ENCODE measurements at regions not wholly inside any gene's neighbourhood (a gene's known extent, or its start where the extent isn't known, plus 50 kb on each side); places are given as distances from the start of the nearest gene placed in this dataset.
"Not testable (repeated sequence)": the region's sequence is repeated elsewhere in the genome, so short reads cannot be mapped to it uniquely, and the experiment has no call there.

DNA sequence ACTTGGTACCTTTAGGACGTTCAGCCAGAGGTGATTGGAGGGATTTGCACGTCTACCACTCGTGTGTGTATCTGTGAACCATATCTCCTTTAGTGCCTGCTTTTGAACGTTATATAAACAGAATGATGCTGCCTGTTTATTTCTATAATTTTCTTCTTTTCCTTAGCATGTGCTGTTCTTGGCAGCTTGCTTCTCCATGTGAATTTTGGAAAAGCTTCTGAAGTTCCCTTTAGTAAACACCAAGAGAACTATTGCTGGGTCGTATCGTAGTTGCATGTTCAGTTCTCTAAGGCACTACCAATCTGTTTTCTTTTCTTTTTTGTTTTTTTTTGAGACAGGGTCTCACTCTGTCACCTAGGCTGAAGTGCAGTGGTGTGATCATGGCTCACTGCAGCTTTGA is 73.8 kb upstream of the FANCC start:
- not testable (repeated sequence) for H3K4me1 Mint-ChIP-seq (ENCODE audit: low read depth); ATAC-seq (replicated peaks in 1 of 2); H3K9me3 Mint-ChIP-seq; H3K27ac Mint-ChIP-seq; H3K4me3 Mint-ChIP-seq; H3K36me3 Mint-ChIP-seq (ENCODE audit: insufficient read depth in 2 of 2); H3K27me3 Mint-ChIP-seq (ENCODE audit: low read depth); DNase-seq

DNA sequence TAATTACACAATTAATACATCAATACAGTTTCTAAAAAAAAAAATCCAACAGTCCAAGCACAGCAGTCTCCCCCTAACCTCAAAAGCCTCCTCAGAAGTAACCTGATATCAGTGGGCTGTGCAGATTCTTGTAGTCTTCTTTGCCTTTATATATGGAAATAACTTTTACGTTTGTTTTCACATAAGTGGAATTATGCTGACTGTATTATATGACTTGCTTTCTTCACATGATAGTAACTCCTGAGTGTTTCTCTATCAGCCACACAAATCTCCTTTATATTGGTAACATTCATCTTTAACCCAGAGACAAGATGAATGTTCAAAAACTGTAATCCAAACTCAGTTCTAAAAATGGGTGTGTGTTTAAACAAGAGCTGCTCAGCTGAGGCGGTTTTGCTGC is 71.9 kb upstream of the FANCC start:
- Mint-ChIP-seq H3K4me3 (no peak overlapping the region), H3K9me3 (no peaks in the 10 kb centered on the region), H3K27me3 (ENCODE audit: low read depth) (no peaks in the 10 kb centered on the region), H3K36me3 (ENCODE audit: insufficient read depth in 2 of 2) (no peaks in the 10 kb centered on the region), H3K4me1 (ENCODE audit: low read depth) (no peaks in the 10 kb centered on the region), H3K27ac (no peak overlapping the region)
- ATAC-seq (replicated peaks in 1 of 2) (no peak), DNase-seq (no peak)

DNA sequence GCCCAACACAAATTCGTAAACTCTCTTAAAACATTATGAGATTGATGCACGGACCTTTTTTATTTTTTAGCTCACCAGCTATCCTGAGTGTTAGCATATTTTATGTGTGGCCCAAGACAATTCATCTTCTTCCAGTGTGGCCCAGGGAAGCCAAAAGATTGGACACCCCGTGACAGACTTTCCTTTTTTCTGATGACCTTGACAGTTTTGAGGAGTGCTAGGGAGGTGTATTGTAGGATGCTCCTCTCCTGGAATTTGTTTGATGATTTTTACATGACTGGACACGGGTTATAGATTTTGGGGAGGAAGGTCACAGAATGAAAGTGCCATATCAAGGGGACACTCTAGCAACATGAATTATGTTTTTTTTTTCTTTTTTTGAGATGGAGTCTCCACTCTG is 69.3 kb upstream of the FANCC start:
- H3K4me3 Mint-ChIP-seq = no peak overlapping the region
- no peaks in the 10 kb centered on the region for H3K4me1 Mint-ChIP-seq (ENCODE audit: low read depth)
- no peaks in the 10 kb centered on the region for H3K36me3 Mint-ChIP-seq (ENCODE audit: insufficient read depth in 2 of 2)
- no peak overlapping the region for H3K27ac Mint-ChIP-seq
- H3K9me3 Mint-ChIP-seq = no peaks in the 10 kb centered on the region
- peaks cover 9% of the 10 kb centered on the region for H3K27me3 Mint-ChIP-seq (ENCODE audit: low read depth)
- ATAC-seq (replicated peaks in 1 of 2) (no peak), DNase-seq (no peak)

DNA sequence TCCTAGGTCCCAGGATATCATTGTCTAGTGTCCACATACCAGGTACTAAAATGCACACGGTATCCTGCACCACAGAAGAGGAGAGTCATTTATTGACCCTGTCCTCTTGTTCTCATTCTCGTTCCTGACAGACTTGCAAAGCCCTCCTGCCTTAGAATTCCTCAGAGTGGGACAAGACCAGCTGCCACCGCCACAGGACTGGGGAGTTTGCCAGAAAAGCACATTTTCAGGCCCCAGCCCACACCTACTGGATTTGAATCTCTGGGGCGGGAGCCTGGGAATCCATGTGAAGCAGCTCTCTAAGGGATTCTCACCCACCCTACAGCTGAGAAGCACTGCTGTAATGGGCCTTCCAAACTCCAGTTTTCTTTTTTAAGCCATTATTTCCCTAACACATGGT is 68.0 kb upstream of the FANCC start:
- no peaks in the 10 kb centered on the region for H3K9me3 Mint-ChIP-seq
- H3K4me3 Mint-ChIP-seq = no peak overlapping the region
- H3K27me3 Mint-ChIP-seq (ENCODE audit: low read depth) = peaks cover 18% of the 10 kb centered on the region
- no peaks in the 10 kb centered on the region for H3K36me3 Mint-ChIP-seq (ENCODE audit: insufficient read depth in 2 of 2)
- H3K4me1 Mint-ChIP-seq (ENCODE audit: low read depth) = no peaks in the 10 kb centered on the region
- DNase-seq = no peak
- no peak overlapping the region for H3K27ac Mint-ChIP-seq
- ATAC-seq (replicated peaks in 1 of 2) = no peak

DNA sequence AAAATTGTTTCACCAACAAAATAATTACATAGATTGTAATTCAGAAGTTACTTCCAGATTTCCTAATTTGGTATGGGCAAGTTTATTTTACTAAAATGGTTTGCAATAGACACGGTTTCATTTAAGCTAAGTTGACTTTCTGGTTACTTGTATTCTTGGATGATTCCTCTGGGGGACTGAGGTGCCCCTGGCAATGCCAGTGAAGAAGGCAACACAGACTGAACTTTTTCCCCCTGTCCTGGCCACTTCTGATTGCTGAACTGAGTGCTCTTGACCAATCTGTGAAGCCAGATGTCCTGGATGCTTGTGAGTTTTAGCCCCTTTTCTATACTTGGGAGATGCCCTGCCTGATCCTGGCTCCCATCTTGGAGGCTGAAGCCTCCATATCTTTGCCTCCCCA is 66.3 kb upstream of the FANCC start:
- Mint-ChIP-seq H3K36me3 (ENCODE audit: insufficient read depth in 2 of 2) (no peaks in the 10 kb centered on the region), H3K4me3 (no peak overlapping the region), H3K4me1 (ENCODE audit: low read depth) (no peaks in the 10 kb centered on the region), H3K27me3 (ENCODE audit: low read depth) (peaks cover 18% of the 10 kb centered on the region), H3K27ac (no peak overlapping the region), H3K9me3 (no peaks in the 10 kb centered on the region)
- ATAC-seq (replicated peaks in 1 of 2) (no peak), DNase-seq (no peak)

DNA sequence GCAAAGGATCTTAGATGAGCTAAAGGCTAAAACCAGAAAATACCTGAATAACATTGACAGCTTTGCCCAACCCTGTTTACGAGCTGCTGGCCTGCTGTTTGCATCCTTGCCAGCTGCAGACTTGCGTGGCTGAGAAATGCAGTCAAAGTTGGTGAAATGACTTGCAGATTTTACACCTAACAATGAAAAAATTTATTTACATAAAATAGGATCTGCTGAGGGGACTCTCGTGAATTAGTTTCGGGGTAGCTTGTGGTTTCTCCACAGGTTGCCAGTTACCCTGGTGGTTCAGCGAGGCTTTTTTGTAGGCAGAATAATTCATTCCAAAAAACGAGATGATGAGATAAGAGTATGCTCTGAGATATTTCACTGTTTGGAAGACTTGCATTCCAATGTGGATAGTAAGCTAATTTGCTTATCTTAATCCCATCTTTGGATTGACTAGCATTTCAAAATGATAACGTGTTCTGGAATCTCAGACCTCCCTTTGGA is 65.7 kb upstream of the FANCC start:
- ATAC-seq (replicated peaks in 1 of 2) (no peak), DNase-seq (no peak)
- Mint-ChIP-seq H3K27me3 (ENCODE audit: low read depth) (peaks cover 22% of the 10 kb centered on the region), H3K9me3 (no peaks in the 10 kb centered on the region), H3K4me3 (no peak overlapping the region), H3K36me3 (ENCODE audit: insufficient read depth in 2 of 2) (no peaks in the 10 kb centered on the region), H3K4me1 (ENCODE audit: low read depth) (no peaks in the 10 kb centered on the region), H3K27ac (no peak overlapping the region)

DNA sequence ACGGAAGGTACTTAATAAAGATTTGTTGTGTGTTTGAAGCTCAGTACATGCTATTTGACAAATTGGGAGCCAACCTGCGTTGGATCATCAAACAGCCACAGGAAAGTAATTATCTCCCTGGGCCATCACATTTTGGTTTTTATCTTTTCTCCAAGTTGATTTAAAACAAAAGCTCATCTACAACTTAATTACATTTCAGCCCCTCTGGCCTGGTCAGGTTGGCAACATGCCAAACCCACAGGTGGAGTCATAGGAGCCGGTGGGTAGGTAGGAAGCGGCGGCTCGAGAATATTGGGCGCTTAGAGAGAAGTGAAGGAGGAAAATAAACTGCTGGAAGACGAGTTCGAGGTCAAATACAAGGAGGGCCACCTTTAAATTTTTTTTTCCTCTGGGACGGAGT is 64.9 kb upstream of the FANCC start:
- ATAC-seq (replicated peaks in 1 of 2) = no peak

DNA sequence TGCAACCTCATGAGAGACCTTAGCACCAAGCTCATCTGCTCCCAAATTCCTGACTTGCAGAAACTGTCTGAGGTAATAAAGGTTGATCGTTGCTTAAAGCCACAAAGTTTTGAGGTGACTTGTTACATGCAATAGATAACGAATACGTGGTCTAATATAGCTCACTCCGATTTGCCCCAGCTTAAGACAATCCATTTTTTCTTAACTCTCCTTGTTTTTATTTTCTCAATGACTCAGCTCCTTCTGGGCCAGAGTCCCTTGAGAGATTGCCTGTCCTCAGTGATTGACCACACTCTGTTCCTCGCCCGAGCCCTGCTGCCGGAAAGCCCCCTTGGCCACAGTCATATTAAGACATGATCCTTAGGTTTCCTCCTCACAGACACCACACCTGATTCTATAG is 63.7 kb upstream of the FANCC start:
- Mint-ChIP-seq H3K4me1 (ENCODE audit: low read depth) (no peaks in the 10 kb centered on the region), H3K4me3 (no peak overlapping the region), H3K27ac (no peak overlapping the region), H3K27me3 (ENCODE audit: low read depth) (peaks cover 41% of the 10 kb centered on the region), H3K36me3 (ENCODE audit: insufficient read depth in 2 of 2) (no peaks in the 10 kb centered on the region), H3K9me3 (no peaks in the 10 kb centered on the region)
- DNase-seq = no peak
- no peak for ATAC-seq (replicated peaks in 1 of 2)

More for the DNA sequence above, 64.9 kb upstream of the FANCC start:
- no peak overlapping the region for H3K27ac Mint-ChIP-seq
- H3K9me3 Mint-ChIP-seq = no peaks in the 10 kb centered on the region
- no peak for DNase-seq
- no peak overlapping the region for H3K4me3 Mint-ChIP-seq
- peaks cover 30% of the 10 kb centered on the region for H3K27me3 Mint-ChIP-seq (ENCODE audit: low read depth)
- no peaks in the 10 kb centered on the region for H3K36me3 Mint-ChIP-seq (ENCODE audit: insufficient read depth in 2 of 2)
- H3K4me1 Mint-ChIP-seq (ENCODE audit: low read depth) = no peaks in the 10 kb centered on the region

DNA sequence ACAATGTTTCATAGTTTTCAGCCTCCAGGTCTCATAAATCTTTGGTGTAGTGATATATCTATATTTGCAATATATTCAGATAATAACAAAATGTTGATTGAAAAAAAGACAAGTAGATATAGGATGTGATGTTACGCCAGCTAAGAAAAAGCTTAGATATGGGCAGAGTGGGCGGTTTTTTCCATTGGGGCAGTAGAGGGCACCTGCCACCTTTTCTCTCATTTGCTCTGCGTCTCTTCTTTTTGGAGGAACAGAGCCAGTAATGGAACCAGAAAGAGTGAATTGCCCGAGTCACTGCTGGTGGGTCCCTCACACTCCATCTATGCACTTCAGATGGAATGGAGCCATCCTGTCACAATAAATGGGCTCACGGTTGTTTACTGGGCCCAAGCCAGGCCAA is 62.1 kb upstream of the FANCC start:
- Mint-ChIP-seq H3K4me1 (ENCODE audit: low read depth) (no peaks in the 10 kb centered on the region), H3K27ac (no peak overlapping the region), H3K4me3 (no peak overlapping the region), H3K27me3 (ENCODE audit: low read depth) (peaks cover 46% of the 10 kb centered on the region), H3K36me3 (ENCODE audit: insufficient read depth in 2 of 2) (no peaks in the 10 kb centered on the region), H3K9me3 (no peaks in the 10 kb centered on the region)
- no peak for ATAC-seq (replicated peaks in 1 of 2)
- peak in 1 of 2 donors; percentile 14 for DNase-seq

DNA sequence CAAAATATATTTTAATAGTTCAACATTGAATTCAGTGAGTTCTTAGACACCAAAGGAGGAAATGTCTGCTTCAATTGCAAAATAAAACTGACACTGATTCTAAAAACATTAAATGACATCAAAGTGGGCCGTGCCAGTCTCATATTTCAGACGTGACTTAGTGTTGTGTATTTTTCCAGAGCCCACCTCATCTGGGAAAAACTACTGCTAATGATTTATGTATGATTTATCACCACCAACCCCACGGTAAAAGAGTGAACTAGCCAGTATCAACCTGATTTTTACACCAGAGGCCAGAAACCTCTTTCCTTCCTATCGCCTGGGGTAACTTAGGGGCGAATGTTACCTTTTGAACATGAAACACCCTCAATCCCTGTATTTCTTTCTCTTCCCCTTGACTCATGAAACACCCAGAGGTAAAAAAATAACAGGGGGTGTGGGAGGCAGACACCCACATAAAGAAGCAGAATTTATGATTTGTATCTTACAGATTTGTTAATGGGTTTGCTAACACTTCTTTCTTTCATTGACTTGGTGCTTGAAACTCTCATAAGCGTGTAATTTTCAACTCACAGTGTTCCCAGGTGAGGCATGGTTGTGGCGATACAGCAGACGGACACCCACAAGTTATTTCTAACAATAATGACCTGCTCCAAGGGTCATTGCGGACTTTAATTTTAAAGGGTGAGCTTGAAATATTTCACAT is 56.4 kb upstream of the FANCC start:
- no peaks in the 10 kb centered on the region for H3K9me3 Mint-ChIP-seq
- no peak overlapping the region for H3K4me3 Mint-ChIP-seq
- peaks cover 55% of the 10 kb centered on the region for H3K27me3 Mint-ChIP-seq (ENCODE audit: low read depth)
- H3K36me3 Mint-ChIP-seq (ENCODE audit: insufficient read depth in 2 of 2) = no peaks in the 10 kb centered on the region
- no peaks in the 10 kb centered on the region for H3K4me1 Mint-ChIP-seq (ENCODE audit: low read depth)
- ATAC-seq (replicated peaks in 1 of 2) (no peak), DNase-seq (no peak)
- no peak overlapping the region for H3K27ac Mint-ChIP-seq

DNA sequence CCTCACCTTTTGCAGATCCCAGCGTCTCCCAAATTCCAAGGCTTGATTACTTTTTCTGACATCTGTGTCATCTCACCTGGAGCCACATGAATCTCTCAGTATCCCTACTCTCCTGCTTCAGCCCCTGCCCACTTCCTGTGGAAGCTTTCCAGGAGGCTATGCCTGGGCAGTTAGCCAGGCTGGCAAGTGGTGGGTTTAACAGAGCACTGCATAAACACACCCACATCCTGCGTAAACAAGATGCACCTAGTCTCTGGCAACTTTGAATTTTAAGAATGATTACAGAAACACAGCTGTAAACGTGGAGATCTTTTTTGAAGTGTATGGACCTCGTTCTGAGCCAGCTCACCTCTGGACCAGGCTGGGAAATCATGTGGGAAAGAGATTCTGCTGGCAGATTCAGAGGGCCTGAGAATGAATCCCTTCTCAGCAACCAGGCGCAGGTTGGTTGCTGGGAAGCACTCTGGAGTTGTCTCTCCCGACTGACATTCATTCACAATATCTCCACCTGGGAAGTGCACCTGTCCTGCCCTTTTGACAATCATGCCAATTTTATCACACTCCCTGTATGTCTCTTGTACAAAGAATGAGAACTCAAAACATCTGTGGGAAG is 55.7 kb upstream of the FANCC start:
- ATAC-seq (replicated peaks in 1 of 2) (no peak), DNase-seq (no peak)
- Mint-ChIP-seq H3K27ac (no peak overlapping the region), H3K4me1 (ENCODE audit: low read depth) (no peaks in the 10 kb centered on the region), H3K27me3 (ENCODE audit: low read depth) (peaks cover 55% of the 10 kb centered on the region), H3K9me3 (no peaks in the 10 kb centered on the region), H3K36me3 (ENCODE audit: insufficient read depth in 2 of 2) (no peaks in the 10 kb centered on the region), H3K4me3 (no peak overlapping the region)

DNA sequence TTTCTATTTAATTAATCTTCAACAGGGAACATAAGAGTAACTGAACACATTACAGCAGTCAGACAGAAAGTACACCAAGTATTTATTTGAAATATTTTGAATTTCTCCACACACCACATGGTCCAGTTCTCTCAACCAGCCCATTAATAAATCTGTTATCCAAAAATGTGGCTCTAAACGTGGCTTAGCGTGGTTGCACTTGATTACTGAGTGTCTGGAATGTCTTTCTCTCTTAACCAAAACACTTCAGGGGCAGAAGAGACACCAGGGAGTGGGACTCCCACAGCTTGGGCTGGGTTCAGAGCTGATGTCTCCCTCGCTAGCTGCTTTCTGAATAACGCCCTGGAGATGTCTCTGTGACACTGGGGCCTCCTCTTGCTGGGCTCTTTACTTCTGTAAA is 52.6 kb upstream of the FANCC start:
- Mint-ChIP-seq H3K36me3 (ENCODE audit: insufficient read depth in 2 of 2) (no peaks in the 10 kb centered on the region), H3K27ac (no peak overlapping the region), H3K4me1 (ENCODE audit: low read depth) (no peaks in the 10 kb centered on the region), H3K4me3 (no peak overlapping the region), H3K27me3 (ENCODE audit: low read depth) (peaks cover 49% of the 10 kb centered on the region), H3K9me3 (no peaks in the 10 kb centered on the region)
- DNase-seq = no peak
- ATAC-seq (replicated peaks in 1 of 2) = no peak

DNA sequence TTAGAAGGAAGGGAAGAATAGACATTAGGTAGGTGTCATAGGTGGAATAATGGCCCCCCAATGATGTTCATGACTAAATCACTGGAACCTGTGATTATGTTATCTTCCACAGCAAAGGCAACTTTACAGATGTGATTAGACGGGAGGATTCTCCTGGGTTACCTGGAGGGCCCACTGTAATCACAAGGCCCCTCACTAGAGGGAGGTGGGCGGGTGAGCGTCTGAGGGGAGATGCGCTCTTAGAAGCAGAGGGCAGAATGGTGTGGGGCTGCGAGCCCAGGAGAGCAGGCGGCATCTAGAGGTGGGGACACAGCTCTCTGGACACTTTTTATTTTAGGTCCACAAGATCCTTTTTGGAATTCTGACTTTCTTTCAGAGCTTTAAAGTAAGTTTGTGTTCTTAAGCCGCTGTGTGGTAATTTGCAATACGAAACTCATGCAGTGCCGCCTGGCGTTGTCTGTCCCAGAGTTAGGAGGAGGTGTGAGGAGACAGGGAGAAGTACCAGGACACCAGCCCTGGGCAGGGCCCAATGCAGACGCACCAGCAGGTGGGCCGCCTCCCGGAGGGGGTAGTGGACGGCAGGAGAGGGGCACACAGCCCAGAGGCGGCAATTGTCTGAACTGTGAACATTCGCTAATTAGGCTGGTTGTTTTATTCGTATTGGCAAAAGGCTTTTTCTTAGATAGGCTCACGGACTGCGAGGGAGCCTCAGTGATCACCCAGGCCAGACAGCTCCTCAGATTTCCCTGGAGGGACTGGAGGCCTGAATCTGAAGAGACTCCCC is 51.1 kb upstream of the FANCC start:
- ATAC-seq (replicated peaks in 1 of 2) (no peak), DNase-seq (no peak)
- Mint-ChIP-seq H3K36me3 (ENCODE audit: insufficient read depth in 2 of 2) (no peaks in the 10 kb centered on the region), H3K9me3 (no peaks in the 10 kb centered on the region), H3K4me3 (no peak overlapping the region), H3K27me3 (ENCODE audit: low read depth) (peaks cover 55% of the 10 kb centered on the region), H3K4me1 (ENCODE audit: low read depth) (no peaks in the 10 kb centered on the region), H3K27ac (no peak overlapping the region)
